WTC11 (cell line): ENCODE measurements at regions not wholly inside any gene's neighbourhood (a gene's known extent, or its start where the extent isn't known, plus 50 kb on each side); places are given as distances from the start of the nearest gene placed in this dataset.

Experiments
- ATAC-seq: fragments of 200-7000 bp; cut with Tn5 transposase; 2 replicates; pipeline ENCODE4 v1.10.0; 2021; ENCODE audit warnings: mild to moderate bottlenecking, moderate library complexity
- CTCF ChIA-PET: fragments of 300-600 bp; sonication (Branson Sonifier 250); formaldehyde crosslinking; loops from one replicate; lab custom pipeline; 2021; ENCODE audit warnings: antibody characterized with exemption; lab: Charles Lee
- POLR2A ChIA-PET: fragments of 350-600 bp; sonication (Branson Sonifier 250); formaldehyde crosslinking; loops from one replicate; lab custom pipeline; 2021; ENCODE audit warnings: antibody characterized with exemption; lab: Charles Lee
- DNase-seq: peaks from one replicate; pipeline ENCODE4 v3.0.0; 2021; ENCODE audit warnings: low spot score
- H3K27ac Mint-ChIP-seq: 2 replicates; pipeline ENCODE4 v1.8.0; 2021; ENCODE audit warnings: mixed read lengths
- H3K27me3 Mint-ChIP-seq: 2 replicates; pipeline ENCODE4 v1.8.0; 2021; ENCODE audit warnings: low read depth, mild to moderate bottlenecking, moderate library complexity, mixed read lengths
- H3K36me3 Mint-ChIP-seq: 2 replicates; pipeline ENCODE4 v1.8.0; 2021; ENCODE audit warnings: mixed read lengths
- H3K4me1 Mint-ChIP-seq: 2 replicates; pipeline ENCODE4 v1.8.0; 2022; ENCODE audit warnings: mixed read lengths
- H3K4me3 Mint-ChIP-seq: 2 replicates; pipeline ENCODE4 v1.8.0; 2021; ENCODE audit warnings: mild to moderate bottlenecking, moderate library complexity, mixed read lengths
- H3K9me3 Mint-ChIP-seq: 2 replicates; pipeline ENCODE4 v1.8.0; 2021; ENCODE audit warnings: mixed read lengths
- ATF1 ChIP-seq: sonication (generic); formaldehyde crosslinking; IDR thresholded peaks from 2 replicates; pipeline ENCODE4 v1.8.1; 2023; ENCODE audit warnings: mild to moderate bottlenecking, moderate library complexity, missing genetic modification reagents
- ATF6 ChIP-seq: sonication (generic); formaldehyde crosslinking; IDR thresholded peaks from 2 replicates; pipeline ENCODE4 v1.8.1; 2023; ENCODE audit warnings: mild to moderate bottlenecking, missing genetic modification reagents
- CTCF ChIP-seq: fragments of 200-600 bp; IDR thresholded peaks from 2 replicates; pipeline ENCODE4 v1.8.0; 2022; ENCODE audit warnings: antibody characterized with exemption
- ETV6 ChIP-seq: sonication (generic); formaldehyde crosslinking; IDR thresholded peaks from 2 replicates; pipeline ENCODE4 v1.8.1; 2022; ENCODE audit warnings: mild to moderate bottlenecking, missing genetic modification reagents
- GTF2I ChIP-seq: fragments of 250-450 bp; sonication (Bioruptor Pico); conservative IDR thresholded peaks from 2 replicates; pipeline ENCODE4 v1.4.0; 2021; ENCODE audit warnings: mild to moderate bottlenecking
- KAT7 ChIP-seq: sonication (generic); formaldehyde crosslinking; IDR thresholded peaks from 2 replicates; pipeline ENCODE4 v1.8.1; 2023; ENCODE audit warnings: missing genetic modification reagents, mild to moderate bottlenecking, borderline replicate concordance
- MLX ChIP-seq: sonication (generic); formaldehyde crosslinking; IDR thresholded peaks from 2 replicates; pipeline ENCODE4 v1.8.1; 2023; ENCODE audit warnings: mild to moderate bottlenecking, missing genetic modification reagents, moderate library complexity
- NR1H2 ChIP-seq: sonication (generic); formaldehyde crosslinking; IDR thresholded peaks from 2 replicates; pipeline ENCODE4 v1.9.0; 2021; ENCODE audit warnings: mild to moderate bottlenecking, moderate library complexity, missing genetic modification reagents
- OVOL2 ChIP-seq: fragments of 250-450 bp; sonication (Bioruptor Pico); IDR thresholded peaks from 2 replicates; pipeline ENCODE4 v1.9.0; 2021; ENCODE audit warnings: mild to moderate bottlenecking, borderline replicate concordance
- STAT6 ChIP-seq: sonication (generic); formaldehyde crosslinking; conservative IDR thresholded peaks from 2 replicates; pipeline ENCODE4 v1.8.1; 2023; ENCODE audit warnings: mild to moderate bottlenecking, low read depth, missing genetic modification reagents, moderate library complexity
- USF2 ChIP-seq: sonication (generic); formaldehyde crosslinking; IDR thresholded peaks from 2 replicates; pipeline ENCODE4 v1.8.1; 2023; ENCODE audit warnings: mild to moderate bottlenecking, missing genetic modification reagents, moderate library complexity
- ZBTB21 ChIP-seq: sonication (generic); formaldehyde crosslinking; IDR thresholded peaks from 2 replicates; pipeline ENCODE4 v1.8.1; 2023; ENCODE audit warnings: mild to moderate bottlenecking, missing genetic modification reagents, borderline replicate concordance
- ZNF121 ChIP-seq: sonication (generic); formaldehyde crosslinking; IDR thresholded peaks from 2 replicates; pipeline ENCODE4 v1.8.0; 2023; ENCODE audit warnings: missing genetic modification reagents
- ZNF138 ChIP-seq: sonication (generic); formaldehyde crosslinking; conservative IDR thresholded peaks from 2 replicates; pipeline ENCODE4 v1.8.1; 2022; ENCODE audit warnings: mild to moderate bottlenecking, moderate library complexity, missing genetic modification reagents
- ZNF281 ChIP-seq: sonication (generic); formaldehyde crosslinking; IDR thresholded peaks from 2 replicates; pipeline ENCODE4 v1.8.0; 2023; ENCODE audit warnings: mild to moderate bottlenecking, missing genetic modification reagents
- ZNF396 ChIP-seq: fragments of 250-450 bp; sonication (Bioruptor Pico); IDR thresholded peaks from 2 replicates; pipeline ENCODE4 v1.8.0; 2021; ENCODE audit warnings: mild to moderate bottlenecking, moderate library complexity, borderline replicate concordance
- ZNF512 ChIP-seq: sonication (generic); formaldehyde crosslinking; IDR thresholded peaks from 2 replicates; pipeline ENCODE4 v1.8.1; 2022; ENCODE audit warnings: missing genetic modification reagents, borderline replicate concordance

- no peak for DNase-seq
- POLR2A ChIA-PET, result no interaction called here
- H3K9me3 Mint-ChIP-seq, result no peaks in the 10 kb centered on the region
- CTCF ChIA-PET, result no interaction called here
- peaks cover 34% of the 10 kb centered on the region for H3K4me1 Mint-ChIP-seq
- no peak overlapping the region for H3K27ac Mint-ChIP-seq
- H3K27me3 Mint-ChIP-seq, result peaks cover 28% of the 10 kb centered on the region
- ATAC-seq, result no peak
- no peak overlapping the region for H3K4me3 Mint-ChIP-seq
- TF ChIP-seq MLX, result no peak
- TF ChIP-seq STAT6 (CRISPR knock-in tag), result no peak
- no peak for TF ChIP-seq ETV6 (CRISPR knock-in tag)
- no peak for TF ChIP-seq ZNF396 (CRISPR knock-in tag)
- TF ChIP-seq ZNF138 (CRISPR knock-in tag), result no peak
- TF ChIP-seq, all 79 proteins: peak for 0
- H3K36me3 Mint-ChIP-seq, result peaks cover 5% of the 10 kb centered on the region; the same call in 1 of the 2 replicates
Observed at GRCh38 chr20:60478533-60478932, 520.3 kb downstream of the CDH26 start.

GRCh38 chr20:60480950-60481742, 522.9 kb downstream of the CDH26 start:
- CTCF ChIA-PET, result no interaction called here
- Mint-ChIP-seq H3K9me3 (peaks cover 6% of the 10 kb centered on the region; the same call in 1 of the 2 replicates), H3K4me3 (no peak overlapping the region), H3K27ac (no peak overlapping the region), H3K4me1 (peaks cover 30% of the 10 kb centered on the region), H3K36me3 (peaks cover 11% of the 10 kb centered on the region), H3K27me3 (peaks cover 40% of the 10 kb centered on the region)
- POLR2A ChIA-PET, result no interaction called here
- TF ChIP-seq NR1H2 (CRISPR knock-in tag) (no peak), ZNF281 (no peak), ZNF512 (CRISPR knock-in tag) (no peak), ZNF121 (CRISPR knock-in tag) (no peak), ZNF138 (CRISPR knock-in tag) (no peak), OVOL2 (CRISPR knock-in tag) (no peak), ATF1 (CRISPR knock-in tag) (no peak), ATF6 (CRISPR knock-in tag) (no peak), ZBTB21 (CRISPR knock-in tag) (no peak), CTCF (no peak), GTF2I (CRISPR knock-in tag) (no peak), USF2 (CRISPR knock-in tag) (no peak), KAT7 (CRISPR knock-in tag) (no peak)
- ATAC-seq, result no peak
- no peak for DNase-seq
